ENCODE measurements at regions not wholly inside any gene's neighbourhood (a gene's known extent, or its start where the extent isn't known, plus 50 kb on each side); places are given as distances from the start of the nearest gene placed in this dataset.
"Not testable (repeated sequence)": the region's sequence is repeated elsewhere in the genome, so short reads cannot be mapped to it uniquely, and the experiment has no call there.

GRCh38 chr18:6566338-6566911, 151.7 kb upstream of the L3MBTL4 start:
- intact Hi-C loops (cut with micrococcal nuclease): loop anchor here (5.0 kb wide), 1 partner anchor 51 kb away; no protein-coding TSS in a partner anchor

GRCh38 chr18:6569813-6570212, 155.1 kb upstream of the L3MBTL4 start:
- intact Hi-C loops (cut with micrococcal nuclease): loop anchor here (5.0 kb wide), 1 partner anchor 47 kb away; no protein-coding TSS in a partner anchor

- intact Hi-C loops (cut with micrococcal nuclease): no loop called here
Observed at GRCh38 chr18:6570581-6571238, 156.0 kb upstream of the L3MBTL4 start.

DNA sequence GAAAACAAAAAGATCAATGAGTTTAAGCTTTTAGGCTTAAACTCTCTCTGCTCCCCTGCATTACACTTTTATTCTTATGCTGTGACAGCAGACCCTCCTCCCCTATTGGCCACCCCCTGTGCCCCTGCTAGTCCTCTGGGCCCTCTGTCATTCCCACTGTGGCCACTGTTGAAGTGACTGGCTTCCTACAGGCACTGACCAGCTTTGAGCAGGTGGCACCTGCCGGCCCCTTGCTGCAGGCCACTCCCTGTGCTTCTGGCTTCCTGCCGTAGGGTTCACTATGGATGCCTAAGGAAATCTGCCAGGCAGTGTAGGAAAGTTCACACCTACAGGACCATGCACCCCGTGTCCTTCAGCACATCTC, 156.5 kb upstream of the L3MBTL4 start:
- intact Hi-C loops (cut with micrococcal nuclease): no loop called here

DNA sequence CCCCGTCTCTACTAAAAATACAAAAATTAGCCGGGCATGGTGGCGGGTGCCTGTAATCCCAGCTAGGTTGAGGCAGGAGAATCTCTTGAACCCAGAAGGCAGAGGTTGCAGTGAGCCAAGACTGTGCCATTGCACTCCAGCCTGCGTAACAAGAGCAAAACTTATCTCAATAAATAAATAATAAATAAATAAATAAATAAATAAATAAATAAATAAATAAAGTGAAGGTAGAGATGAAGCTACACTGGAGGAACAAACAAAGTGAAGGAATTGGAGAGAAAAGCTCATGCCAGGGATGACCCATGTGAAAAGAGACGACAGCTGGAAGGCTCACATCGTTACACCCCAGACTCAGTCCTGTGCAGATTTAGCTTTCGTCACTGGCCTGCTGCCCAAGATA, 157.3 kb upstream of the ARHGAP28 start:
- intact Hi-C loops (cut with micrococcal nuclease): not testable (repeated sequence)

GRCh38 chr18:6574631-6575030, 154.9 kb upstream of the ARHGAP28 start:
- intact Hi-C loops (cut with micrococcal nuclease): no loop called here

GRCh38 chr18:6575908-6576307, 153.6 kb upstream of the ARHGAP28 start:
- intact Hi-C loops (cut with micrococcal nuclease): no loop called here

- intact Hi-C loops (cut with micrococcal nuclease): no loop called here
Observed at GRCh38 chr18:6576718-6577375, 152.7 kb upstream of the ARHGAP28 start.

DNA sequence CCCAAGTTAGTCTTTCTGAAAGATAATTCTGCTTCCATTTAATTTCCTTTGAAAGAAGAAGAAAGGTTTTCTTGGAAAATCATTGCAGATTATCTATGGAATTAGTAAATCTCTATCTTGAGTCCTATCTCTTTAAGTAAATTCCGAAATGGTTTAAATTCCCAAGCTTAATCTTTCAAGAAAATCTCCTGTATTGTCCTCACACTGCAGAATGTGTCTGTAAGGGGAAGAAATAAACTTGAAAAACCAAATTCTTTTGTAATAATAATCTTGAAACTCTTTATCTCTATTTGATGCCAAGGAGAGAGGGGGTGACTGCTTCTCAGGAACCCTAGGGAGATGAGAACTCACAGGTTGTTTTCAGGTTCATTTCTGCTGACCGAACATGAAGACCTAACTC, 150.8 kb upstream of the ARHGAP28 start:
- intact Hi-C loops (cut with micrococcal nuclease): no loop called here

- intact Hi-C loops (cut with micrococcal nuclease): no loop called here
Observed at GRCh38 chr18:6579486-6579885, 150.0 kb upstream of the ARHGAP28 start.

DNA sequence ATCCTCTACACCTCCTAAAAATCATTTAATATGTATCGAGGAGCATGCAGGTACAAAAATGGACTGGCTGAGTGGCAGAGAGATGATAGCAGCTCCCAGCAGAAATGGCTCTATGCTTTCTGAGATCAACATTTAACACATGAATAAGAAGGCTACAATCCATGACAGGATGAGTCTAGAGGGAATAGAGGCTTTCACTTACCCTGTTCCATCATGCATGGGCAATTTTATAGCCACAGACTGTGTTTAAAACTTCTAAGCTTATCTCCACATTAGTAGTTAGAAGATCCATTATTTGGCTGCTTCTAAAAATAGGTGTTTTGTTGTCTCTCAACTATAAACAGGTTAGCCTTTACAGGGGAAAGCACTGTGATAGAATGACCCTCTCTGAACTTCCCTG, 149.1 kb upstream of the ARHGAP28 start:
- intact Hi-C loops (cut with micrococcal nuclease): no loop called here

DNA sequence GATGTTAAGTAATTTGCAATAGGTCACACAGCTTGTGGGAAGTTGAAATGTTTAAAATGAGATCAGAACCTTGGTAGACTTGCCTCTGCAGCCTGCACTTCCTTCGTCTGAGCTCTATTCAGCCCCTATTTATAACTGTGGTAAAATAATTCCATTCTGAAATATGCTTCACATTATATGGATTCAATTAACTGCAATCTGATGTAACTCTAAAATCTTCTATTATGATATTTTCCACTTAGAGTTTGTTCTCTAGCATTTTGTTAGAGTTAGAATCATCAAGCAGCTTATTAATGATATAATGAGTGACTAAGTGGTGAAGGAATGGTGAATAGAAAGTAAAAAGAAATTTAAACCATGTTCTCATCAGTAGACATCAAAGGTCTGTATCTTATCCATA, 139.6 kb upstream of the ARHGAP28 start:
- intact Hi-C loops (cut with micrococcal nuclease): no loop called here

DNA sequence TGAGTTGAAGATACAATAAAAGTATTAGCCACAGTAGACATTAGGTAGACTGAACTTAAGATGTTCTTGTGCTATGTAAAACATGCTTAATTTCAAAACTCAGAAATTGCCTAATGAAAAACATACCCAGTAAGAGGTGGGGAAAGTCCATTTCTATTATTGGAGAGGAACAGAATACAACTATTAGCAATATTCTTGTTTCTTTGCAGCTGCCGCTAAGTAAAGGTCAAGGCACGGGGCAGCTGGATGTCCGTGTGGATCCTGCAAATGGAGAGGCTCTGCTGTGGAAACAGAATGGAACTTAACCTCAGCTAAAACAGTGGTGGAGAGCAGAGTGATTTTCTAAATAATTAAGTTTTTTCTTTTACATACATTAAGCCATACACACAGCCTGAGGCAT, 139.2 kb upstream of the ARHGAP28 start:
- intact Hi-C loops (cut with micrococcal nuclease): no loop called here

DNA sequence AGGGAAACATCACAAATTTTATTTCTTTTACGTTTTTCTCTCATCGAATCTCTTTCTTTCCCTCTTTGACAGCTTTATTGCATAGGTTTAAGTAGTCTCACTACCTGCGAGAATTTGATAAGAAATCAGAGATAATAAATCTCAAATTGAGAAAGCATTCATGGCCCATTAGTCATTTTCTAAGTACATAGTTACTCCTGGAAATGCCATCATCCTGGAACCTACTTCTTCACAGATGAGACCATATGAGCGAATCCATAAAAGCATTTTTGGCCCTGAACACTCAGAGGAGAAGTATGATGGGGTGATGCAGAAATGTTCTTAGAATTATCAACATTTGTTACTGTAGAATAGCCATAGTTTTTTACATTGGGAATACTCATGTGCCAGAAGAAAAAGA, 138.0 kb upstream of the ARHGAP28 start:
- intact Hi-C loops (cut with micrococcal nuclease): no loop called here

DNA sequence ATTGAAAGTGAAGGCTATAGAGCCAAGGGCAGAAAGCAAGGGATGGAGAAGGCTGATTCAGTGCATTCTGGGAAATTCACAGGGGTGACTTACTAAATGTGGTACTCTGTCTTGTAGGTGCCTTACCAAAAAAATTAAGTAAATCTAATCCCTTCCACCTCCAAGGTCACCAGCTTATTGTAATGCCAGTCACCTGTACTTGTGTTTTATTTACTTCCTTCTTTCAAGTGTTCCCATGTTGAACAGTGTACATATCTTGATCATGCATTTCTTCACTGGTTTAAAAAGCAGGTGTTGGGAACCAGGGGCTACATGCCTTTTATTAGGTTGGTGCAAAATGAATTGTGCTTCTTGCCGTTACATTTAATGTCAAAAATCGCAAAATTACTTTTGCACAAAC, 137.0 kb upstream of the ARHGAP28 start:
- intact Hi-C loops (cut with micrococcal nuclease): no loop called here

- intact Hi-C loops (cut with micrococcal nuclease): no loop called here
Observed at GRCh38 chr18:6593142-6593885, 136.2 kb upstream of the ARHGAP28 start.

GRCh38 chr18:6595666-6596065, 133.8 kb upstream of the ARHGAP28 start:
- intact Hi-C loops (cut with micrococcal nuclease): no loop called here

- intact Hi-C loops (cut with micrococcal nuclease): no loop called here
Observed at GRCh38 chr18:6598657-6599056, 130.9 kb upstream of the ARHGAP28 start.

GRCh38 chr18:6600667-6601167, 128.8 kb upstream of the ARHGAP28 start:
- intact Hi-C loops (cut with micrococcal nuclease): no loop called here

DNA sequence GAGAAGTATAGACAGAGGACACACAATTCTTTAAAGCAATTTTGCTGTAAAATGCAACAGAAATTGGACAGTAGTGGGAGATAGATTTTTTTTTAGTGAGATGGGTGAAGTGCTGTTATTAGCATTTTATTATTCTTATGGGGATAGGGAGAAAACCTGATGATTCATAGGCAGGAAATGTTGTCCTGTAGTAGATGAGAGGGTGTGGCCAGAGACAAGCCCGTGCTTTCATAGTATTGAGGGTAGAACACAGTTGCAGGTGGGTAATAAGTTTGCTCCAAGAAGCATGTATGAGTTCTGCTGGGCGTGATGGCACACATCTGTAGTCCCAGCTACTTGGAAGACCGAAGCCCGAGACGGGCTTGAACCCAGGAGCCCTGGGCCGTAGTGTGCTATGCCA, 128.3 kb upstream of the ARHGAP28 start:
- intact Hi-C loops (cut with micrococcal nuclease): no loop called here

DNA sequence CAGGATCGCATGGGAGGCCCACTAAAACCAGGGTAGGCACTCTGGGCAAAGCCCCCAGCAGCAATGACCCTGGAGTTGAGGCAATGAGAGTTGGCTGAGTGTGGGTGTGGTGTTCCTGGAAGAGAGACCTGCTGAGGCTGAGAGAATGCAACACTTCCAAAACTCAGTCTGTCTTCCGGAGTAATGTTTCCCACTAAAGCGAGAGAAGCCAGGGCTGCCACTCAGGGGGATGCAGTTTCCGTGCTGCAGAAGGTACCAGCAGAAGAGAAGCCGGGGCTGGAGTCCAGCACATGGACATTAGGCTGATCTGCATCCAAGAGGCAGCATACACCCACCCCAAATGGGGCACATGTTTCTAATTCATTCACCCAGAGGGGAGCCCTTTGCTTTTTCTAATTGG, 127.2 kb upstream of the ARHGAP28 start:
- intact Hi-C loops (cut with micrococcal nuclease): no loop called here

- intact Hi-C loops (cut with micrococcal nuclease): no loop called here
Observed at GRCh38 chr18:6604573-6604941, 125.0 kb upstream of the ARHGAP28 start.

Data from T-helper 1 cell treated with Interleukin-12 subunit alpha and Interleukin-12 subunit beta and Interleukin-4 antibody, amounts not matched to agents 30 ng/mL and 1 ng/mL, for 36 hours (primary cell).